NCI-H345 (cell line): ENCODE measurements at regions not wholly inside any gene's neighbourhood (a gene's known extent, or its start where the extent isn't known, plus 50 kb on each side); places are given as distances from the start of the nearest gene placed in this dataset.

Source experiments
- DNase-seq: peaks from one replicate; lab custom pipeline; 2025; lab: John Stamatoyannopoulos, UW

DNA sequence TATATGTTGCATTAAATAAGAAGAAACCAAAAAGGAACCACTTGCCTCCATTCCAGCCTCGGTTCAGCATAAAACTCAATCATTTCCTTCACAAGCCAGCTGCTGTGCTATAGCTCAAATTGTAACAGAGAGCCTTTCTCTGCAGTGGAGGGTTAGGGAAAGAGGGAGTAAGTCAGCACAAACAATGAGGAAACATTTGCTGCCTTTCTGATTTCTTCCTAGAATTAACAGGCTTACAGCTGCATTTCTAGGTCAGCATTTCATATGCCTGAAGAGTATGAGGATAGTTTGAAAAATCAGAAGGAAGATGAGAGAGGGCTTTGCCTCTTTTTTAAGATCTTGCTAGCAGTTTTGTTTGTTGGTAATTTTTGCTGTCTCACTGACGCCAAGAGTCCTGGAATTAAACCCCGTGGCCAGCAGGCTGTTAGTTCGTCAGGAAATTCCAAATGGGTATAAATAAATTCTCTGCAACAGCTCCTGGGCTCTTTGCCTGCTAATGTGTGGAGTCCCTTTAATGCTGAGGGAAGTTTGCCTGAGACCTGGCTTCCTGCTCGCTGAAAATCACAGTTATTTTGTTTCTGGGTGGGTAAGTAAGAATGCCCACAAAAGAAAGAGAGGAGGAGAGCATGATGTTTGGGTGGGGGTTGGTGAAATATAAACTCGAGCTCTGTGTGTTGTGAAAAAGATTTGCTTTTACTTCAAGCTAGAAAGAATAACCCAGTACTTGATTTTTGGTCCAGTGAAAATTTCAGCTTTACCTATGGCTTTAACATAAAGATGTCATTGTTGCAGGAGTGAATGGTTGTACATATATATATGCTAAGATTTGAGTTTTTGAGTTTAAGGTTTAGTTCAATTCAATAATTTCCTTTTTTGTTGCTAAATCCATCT lies 148.1 kb upstream of the DMRT1 start:
- DNase-seq = no peak

DNA sequence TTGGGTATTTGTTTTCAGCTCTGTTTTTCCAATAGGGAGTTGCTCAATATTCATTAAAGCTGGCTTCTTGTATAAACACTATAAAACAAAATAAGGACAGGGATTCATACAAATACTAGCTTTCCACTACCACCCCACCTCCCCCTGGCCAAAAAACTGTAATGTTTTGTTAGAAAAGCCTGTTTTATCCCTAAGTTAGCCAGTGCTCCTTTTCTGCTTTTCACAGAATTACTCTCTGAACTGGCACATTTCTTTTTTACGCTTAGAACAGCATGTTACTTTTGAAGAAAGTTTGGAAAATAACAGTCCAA lies 147.4 kb upstream of the DMRT1 start:
- no peak for DNase-seq

DNA sequence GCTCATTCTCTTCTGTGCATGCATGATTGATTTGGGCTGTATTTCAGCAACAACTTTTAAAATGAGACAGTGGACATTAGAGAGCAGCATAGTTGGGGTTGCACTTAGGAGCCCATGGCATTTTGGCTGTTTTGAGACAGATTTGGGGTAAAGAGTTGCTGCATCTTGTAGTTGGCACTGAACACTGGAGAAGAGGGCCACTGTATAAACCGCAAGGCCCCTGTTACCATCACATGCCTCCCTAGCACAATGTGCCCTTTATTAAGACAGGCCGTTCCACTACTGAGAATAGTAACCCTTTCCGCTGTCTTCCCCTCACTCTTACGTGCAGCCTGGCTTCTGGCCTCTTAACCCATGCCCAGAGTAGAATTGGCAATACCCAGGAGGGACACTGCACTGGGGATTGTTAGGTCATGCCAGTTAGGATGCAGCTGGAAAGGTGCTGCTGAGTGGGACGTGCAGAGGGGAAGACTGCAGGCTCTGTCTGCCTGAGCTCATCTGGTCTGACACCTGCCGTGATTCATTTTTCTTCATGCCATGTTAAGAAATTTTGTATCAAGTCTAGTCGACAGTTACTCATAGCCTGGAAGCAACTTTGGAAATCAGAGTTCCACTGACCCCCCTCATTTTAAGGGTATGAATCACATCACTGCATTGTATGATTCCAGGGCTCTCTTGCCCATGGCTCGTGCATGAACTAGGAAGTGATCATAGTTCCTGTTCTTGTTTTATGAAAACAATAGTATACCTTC lies 146.9 kb upstream of the DMRT1 start:
- no peak for DNase-seq

DNA sequence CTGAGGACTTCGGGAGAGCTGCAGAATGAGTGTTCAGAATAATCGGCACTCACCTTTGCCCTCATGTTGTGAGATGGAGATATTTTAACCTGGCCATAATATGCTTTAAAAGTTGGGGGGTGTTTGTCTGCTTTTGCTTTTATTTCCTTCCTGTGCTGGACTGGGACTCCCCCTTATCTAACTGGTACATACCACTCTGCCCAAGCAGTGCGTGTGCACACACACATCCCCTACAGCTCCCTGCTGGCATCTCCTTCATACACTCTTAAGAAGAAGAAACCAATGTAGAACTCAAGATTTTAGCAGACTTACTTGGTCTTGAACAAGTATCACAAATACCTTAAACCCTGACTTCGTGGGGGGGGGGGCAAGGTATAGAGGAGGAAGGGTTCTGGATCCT lies 146.2 kb upstream of the DMRT1 start:
- no peak for DNase-seq

DNA sequence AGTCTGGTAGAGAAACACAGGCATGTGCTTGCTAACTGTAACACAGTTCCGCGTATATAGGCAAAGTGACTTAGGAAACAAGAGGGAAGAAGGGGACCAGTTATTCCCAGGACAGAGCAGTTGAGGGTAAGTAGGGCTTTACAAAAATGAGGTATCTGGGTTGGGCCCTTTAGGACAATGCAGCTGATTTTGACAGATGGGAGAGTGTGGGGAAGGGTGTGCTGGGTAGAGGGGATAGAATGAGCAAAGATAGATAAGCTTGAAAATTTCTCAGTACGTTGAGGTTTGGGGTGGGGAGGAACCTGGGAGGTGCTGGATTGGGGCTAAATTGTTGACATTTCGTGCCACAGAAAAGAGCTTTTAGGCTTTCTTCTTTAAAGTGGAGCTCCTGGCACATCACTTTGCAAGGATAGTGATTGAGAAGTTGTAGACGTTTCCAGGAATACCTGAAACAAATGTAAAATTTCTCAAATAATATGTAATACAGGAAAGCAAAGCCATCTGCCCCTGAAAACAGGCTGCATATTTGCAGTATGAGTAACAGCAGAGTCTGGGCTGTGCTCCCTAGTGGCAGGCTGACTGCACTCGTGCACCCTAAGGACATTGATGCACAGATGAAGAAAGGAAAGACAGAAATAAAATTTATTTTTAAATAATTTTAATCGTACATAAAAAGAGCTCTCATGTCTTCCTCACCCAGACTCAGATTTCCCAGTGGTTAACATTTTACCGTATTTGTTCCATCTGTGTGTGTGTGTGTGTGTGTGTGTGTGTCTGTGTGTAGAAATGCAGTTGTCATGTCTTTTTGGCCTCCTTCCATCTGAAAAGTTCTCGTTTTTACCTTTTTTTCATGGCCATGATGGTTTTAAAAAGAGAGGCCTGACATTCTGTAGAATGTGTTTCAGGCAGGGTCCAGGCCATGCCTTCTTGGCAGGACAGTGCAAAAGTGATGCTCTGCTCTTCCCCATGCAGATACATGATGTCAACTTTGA lies 144.9 kb upstream of the DMRT1 start:
- DNase-seq = no peak

DNA sequence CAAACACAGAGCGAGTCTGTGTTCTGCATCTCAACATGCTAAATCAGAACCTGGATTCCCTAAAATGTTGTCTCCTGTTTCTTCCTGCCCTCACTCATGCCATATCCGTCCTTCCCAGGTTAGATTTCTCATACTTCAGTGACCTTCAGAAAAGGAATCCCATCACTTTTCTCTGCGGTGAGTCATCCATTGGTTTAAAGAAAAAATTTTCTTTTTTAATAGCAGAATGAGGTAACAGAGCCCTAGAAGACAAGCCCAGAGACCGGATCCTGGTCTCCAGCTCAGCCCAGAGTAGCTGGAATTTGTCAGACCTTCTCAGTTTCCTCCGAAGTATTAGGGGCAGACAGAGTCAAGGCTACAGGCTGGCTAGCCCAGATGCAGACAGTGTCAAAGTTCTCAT lies 143.2 kb upstream of the DMRT1 start:
- no peak for DNase-seq

DNA sequence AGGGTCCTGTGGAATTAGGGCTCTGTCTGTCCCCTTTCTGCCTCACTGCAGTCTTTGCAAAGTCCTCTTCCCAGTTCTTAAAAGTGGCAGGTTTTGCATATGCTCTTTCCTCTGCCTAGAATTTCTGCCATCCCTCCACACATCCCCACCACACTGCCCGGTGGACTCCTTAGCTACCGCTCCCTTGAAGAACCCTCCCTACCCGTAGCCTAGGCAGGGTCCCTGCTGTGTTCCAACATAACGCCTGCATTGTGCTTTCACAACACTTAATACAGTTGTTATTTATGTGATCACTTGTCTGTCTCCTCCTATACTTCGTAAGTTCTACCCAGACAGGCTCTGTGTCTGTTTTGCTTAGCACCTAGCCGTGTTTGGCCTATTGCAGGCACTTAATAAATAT lies 142.5 kb upstream of the DMRT1 start:
- no peak for DNase-seq

DNA sequence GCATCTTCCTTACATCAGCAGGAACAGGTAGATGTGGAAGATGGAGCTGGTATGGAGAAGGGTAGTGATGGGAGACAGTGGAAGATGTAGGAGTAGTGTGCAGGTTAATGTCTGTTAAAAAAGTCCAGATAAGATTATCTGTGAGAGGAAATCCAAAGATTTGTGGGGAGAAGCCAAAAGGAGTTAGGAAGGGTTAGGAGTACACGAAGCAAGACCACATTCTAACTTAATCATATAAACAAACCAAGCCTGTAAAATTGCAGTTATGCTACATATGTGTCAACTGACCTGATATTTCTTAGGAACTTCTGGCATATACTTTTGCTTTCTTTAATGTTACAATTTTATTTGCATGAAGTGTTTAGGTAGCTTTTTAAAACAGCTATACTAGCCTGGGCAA lies 142.1 kb upstream of the DMRT1 start:
- no peak for DNase-seq

DNA sequence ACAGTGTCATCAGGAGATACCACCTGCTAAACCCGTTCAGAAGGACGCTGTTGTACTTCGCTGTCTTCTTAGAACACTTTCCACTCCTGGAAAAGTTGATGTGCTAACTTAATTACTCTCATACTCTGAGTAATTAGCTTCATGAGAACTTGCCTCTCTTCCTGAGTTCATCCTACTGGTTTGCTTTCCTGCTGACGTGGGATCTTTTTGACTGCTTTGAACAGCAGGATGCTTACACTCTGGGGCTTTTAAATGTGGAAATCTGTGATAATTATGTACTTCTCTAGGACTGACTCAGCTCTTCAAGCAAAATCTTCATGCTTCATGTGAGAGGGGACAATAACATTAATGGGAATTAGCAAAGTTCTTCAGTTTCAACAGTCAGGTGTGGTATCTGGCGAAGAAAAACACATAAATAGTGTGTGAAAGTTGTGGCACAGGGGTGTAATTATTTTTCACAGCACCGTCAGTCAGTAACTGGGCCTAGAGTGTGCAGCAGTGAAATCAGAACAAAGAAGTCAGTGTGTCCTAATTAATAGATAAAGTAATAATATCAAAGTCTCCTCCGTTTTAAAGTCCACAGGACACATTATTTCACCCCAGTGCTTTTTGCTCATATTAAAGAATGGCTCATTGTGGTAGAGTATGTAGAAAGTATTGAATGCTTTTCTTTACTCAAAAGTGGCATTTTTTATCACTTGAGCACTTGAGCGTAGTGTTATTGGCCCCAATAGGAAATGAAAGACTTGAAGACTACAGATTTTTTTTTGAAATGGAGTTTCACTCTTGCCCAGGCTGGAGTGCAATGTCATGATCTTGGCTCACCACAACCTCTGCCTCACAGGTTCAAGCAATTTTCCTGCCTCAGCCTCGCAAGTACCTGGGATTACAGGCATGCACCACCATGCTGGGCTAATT lies 140.9 kb upstream of the DMRT1 start:
- DNase-seq = no peak

DNA sequence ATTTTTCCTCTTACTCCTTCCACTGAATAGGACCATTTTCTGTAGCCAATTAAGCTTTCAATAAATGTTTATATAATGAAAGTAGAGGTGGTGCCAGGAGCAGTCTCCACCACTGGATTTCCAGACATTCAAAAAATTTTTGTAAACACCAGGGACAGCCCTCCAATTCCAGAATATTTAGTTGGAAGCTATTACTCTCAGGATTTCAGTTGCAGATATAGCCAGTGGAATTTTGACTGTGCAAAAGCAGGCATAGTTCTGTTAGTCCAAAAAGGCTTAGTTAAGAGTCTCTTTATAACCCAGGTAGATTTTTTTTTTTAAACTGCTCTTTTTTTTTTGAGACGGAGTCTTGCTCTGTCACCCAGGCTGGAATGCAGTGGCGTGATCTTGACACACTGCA lies 138.1 kb upstream of the DMRT1 start:
- DNase-seq = no peak

DNA sequence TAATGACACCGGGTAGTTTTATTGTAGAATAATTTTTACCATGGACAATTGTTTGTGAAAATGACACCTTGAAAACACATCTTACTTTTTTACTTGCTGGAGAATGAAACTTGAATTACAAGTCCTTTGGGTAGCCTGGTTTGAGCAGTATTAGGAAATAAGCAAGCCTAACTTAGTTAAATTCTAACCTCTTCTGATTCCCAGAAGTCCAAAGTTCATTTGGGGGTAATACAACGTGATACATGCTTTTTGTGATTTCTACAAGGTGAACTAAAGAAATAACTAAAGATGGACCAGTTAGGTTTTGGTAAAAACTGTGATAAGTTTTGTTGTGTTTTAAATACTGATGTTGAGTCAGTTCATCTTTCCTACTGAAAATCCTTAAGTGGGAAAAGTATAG lies 135.4 kb upstream of the DMRT1 start:
- DNase-seq = no peak

DNA sequence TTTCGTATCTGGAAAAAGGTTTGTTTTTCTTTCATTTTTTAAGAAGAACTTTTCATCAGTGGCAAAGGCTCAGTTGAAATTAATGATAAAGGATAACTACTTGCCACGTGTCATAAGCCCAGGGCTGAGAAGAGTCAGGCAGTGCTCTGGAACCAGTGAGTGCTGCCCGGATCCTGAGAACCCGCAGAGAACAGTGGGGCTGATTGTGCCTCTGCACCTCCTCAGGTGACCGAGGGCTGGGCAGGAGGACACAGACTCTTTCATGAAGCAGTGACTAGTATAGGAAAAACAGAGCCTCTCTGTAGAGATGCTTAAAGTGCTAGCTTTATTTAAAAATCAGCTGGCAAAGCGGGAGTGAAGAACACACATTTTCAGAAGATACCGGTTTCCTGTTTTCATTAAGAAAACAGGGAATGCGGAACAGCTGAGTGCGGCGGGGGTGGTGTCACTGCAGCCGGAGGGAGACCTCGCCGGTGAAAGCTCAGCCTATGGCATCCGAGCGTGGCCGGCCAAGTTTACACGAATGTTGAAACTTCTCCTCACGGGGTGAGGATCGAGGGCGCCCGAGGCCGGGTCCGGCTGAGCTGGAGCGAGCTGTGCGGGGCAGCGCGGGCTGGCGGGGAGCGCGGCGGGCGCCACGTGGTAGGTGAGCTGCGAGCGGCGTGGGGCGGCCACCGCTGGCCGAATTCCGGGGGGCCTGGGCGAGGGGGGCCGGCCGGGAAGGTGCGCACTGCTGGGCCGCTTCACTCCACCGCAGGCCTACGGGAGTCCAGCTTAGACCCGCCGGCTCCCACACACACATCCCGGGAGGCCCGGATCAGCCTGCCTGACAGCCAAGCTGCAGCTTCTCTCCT lies 134.7 kb upstream of the DMRT1 start:
- no peak for DNase-seq

DNA sequence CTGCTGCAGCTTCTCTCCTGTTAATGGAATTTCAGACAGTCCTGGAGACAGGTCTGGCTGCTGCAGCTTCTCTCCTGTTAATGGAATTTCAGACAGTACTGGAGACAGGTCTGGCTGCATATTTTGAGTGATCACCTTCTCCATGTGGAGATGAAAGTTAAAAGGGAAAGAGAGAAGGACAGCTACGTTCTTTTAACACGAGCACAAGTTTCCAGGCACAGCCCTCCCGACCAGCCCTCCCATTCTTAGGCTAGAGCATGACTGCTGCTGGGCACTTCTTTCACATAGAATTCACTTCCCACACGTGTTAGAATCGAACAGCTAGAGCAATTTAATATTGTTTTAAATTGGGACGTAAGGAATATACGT lies 133.3 kb upstream of the DMRT1 start:
- DNase-seq = no peak

DNA sequence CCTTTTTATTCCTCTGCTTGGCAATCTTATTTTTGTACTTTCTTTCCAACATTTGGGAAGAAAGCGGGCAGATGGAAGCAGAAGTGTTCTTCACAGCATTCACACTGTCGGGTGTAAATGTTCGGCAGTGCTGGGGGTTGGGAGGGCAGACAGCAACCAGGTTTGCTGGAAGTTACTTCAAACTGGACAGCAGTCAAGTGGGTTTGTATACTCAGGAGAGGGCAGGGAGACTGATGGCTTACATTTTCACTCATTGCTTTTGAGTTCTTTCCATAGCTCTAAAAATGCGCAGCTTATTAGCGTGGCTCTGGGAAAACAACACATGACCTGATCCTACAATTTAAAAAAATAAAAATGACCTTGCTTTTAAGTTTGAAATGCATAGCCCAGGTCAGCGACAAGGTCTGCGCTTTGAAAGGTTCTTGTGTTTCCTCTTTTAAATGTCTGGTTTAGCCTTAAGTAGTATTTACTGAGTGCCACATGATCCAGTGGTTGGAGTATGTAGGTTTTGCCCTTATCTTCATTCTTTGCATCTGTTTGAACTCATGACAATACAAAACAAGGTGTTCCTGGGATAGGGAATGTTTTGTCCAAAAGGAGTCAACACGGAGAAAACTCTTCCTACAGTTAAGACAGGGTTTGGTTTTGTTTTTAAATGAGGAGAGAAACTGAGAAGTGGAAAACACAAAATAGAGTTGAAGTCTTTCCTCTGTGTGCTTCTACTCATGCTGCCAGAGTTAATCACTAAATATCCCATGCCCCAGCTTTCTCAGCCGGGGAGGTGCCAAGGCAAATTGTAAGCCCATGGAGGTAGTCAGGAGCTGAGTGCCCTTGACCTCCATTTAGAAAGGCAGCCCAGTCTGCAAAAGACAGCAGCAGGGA lies 132.7 kb upstream of the DMRT1 start:
- no peak for DNase-seq

DNA sequence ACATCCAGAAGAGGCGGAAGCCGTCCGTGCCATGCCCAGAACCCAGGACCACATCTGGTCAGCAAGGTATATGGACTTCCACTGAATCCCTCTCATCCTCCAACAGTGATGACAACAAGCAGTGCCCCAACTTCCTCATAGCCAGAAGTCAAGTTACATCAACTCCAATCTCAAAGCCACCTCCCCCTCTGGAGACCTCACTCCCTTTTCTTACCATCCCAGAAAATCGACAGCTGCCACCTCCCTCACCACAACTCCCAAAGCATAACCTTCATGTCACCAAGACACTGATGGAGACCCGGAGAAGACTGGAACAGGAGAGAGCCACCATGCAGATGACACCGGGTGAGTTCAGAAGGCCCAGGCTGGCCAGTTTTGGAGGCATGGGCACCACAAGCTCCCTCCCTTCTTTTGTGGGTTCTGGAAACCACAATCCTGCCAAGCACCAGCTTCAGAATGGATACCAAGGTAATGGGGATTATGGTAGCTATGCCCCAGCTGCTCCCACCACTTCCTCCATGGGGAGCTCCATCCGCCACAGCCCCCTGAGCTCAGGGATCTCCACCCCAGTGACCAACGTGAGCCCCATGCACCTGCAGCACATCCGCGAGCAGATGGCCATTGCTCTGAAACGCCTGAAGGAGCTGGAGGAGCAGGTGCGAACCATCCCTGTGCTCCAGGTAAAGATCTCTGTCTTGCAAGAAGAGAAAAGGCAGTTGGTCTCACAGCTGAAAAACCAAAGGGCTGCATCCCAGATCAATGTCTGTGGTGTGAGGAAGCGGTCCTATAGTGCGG lies 130.3 kb upstream of the DMRT1 start:
- no peak for DNase-seq

DNA sequence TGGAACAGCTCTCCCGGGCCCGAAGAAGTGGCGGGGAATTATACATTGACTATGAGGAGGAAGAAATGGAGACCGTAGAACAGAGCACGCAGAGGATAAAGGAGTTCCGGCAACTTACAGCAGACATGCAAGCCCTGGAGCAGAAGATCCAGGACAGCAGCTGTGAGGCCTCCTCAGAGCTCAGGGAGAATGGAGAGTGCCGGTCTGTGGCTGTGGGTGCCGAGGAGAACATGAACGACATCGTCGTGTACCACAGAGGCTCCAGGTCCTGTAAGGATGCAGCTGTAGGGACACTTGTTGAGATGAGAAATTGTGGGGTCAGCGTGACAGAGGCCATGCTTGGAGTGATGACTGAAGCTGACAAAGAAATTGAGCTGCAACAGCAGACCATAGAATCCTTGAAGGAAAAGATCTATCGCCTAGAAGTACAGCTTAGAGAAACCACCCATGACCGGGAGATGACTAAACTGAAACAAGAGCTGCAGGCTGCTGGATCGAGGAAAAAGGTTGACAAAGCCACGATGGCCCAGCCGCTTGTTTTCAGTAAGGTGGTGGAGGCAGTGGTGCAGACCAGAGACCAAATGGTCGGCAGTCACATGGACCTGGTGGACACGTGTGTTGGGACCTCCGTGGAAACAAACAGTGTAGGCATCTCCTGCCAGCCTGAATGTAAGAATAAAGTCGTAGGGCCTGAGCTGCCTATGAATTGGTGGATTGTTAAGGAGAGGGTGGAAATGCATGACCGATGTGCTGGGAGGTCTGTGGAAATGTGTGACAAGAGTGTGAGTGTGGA lies 129.5 kb upstream of the DMRT1 start:
- no peak for DNase-seq

DNA sequence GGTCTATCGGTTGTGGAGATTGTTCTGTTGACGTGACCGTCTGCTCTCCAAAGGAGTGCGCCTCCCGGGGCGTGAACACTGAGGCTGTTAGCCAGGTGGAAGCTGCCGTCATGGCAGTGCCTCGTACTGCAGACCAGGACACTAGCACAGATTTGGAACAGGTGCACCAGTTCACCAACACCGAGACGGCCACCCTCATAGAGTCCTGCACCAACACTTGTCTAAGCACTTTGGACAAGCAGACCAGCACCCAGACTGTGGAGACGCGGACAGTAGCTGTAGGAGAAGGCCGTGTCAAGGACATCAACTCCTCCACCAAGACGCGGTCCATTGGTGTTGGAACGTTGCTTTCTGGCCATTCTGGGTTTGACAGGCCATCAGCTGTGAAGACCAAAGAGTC lies 128.9 kb upstream of the DMRT1 start:
- no peak for DNase-seq

DNA sequence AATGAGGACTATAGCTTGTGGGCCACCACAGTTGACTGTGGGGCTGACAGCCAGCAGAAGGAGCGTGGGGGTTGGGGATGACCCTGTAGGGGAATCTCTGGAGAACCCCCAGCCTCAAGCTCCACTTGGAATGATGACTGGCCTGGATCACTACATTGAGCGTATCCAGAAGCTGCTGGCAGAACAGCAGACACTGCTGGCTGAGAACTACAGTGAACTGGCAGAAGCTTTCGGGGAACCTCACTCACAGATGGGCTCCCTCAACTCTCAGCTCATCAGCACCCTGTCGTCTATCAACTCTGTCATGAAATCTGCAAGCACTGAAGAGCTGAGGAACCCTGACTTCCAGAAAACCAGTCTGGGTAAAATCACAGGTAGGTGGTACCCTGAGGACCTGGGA lies 128.4 kb upstream of the DMRT1 start:
- DNase-seq = no peak
